H1 (cell line): ENCODE measurements at regions not wholly inside any gene's neighbourhood (a gene's known extent, or its start where the extent isn't known, plus 50 kb on each side); places are given as distances from the start of the nearest gene placed in this dataset.

Source experiments
- EZH2 ChIP-seq: fragments of 200-600 bp; sonication (generic); IDR thresholded peaks from 2 replicates; pipeline ENCODE4 v1.7.1; 2012; ENCODE audit warnings: low read depth, mild to moderate bottlenecking, moderate library complexity, low read length, inconsistent platforms; ENCODE audit not compliant: severe bottlenecking
- KDM1A ChIP-seq: fragments of 200-600, 300-600 bp; sonication (generic); IDR thresholded peaks from 2 replicates; pipeline ENCODE4 v1.7.1; 2016; ENCODE audit warnings: mild to moderate bottlenecking, low read length, borderline replicate concordance
- NRF1 ChIP-seq: IDR thresholded peaks from 2 replicates; pipeline ENCODE4 v1.6.1; 2011; ENCODE audit warnings: mild to moderate bottlenecking, low read depth, low read length, improper control_type of control experiment
- SP2 ChIP-seq: IDR thresholded peaks from 2 replicates; pipeline ENCODE4 v1.6.1; 2012; ENCODE audit warnings: mild to moderate bottlenecking, low read length, inconsistent platforms
- USF2 ChIP-seq: IDR thresholded peaks from 2 replicates; pipeline ENCODE4 v1.6.1; 2011; ENCODE audit warnings: low read length, improper control_type of control experiment
- ZNF274 ChIP-seq: IDR thresholded peaks from 2 replicates; pipeline ENCODE4 v1.7.0; 2012; ENCODE audit warnings: low read length, borderline replicate concordance; ENCODE audit errors: extremely low read depth
- TF ChIP-seq, protein P1 (sequence below), 3 experiments: IDR thresholded peaks; 1 replicate in 2 of 3; 2 replicates in 1 of 3; pipeline versions ENCODE4 v1.5.1 to v1.6.1; 2011; ENCODE audit warnings: low read length in 3 of 3, mild to moderate bottlenecking in 3 of 3, inconsistent platforms in 2 of 3, low read depth in 1 of 3, moderate library complexity in 1 of 3; ENCODE audit not compliant: insufficient read depth in 1 of 3; ENCODE audit errors: control extremely low read depth in 1 of 3

- TF ChIP-seq KDM1A (no peak), EZH2 (no peak), NRF1 (no peak), USF2 (no peak), ZNF274 (no peak), SP2 (no peak)
- TF ChIP-seq, protein P1, sequence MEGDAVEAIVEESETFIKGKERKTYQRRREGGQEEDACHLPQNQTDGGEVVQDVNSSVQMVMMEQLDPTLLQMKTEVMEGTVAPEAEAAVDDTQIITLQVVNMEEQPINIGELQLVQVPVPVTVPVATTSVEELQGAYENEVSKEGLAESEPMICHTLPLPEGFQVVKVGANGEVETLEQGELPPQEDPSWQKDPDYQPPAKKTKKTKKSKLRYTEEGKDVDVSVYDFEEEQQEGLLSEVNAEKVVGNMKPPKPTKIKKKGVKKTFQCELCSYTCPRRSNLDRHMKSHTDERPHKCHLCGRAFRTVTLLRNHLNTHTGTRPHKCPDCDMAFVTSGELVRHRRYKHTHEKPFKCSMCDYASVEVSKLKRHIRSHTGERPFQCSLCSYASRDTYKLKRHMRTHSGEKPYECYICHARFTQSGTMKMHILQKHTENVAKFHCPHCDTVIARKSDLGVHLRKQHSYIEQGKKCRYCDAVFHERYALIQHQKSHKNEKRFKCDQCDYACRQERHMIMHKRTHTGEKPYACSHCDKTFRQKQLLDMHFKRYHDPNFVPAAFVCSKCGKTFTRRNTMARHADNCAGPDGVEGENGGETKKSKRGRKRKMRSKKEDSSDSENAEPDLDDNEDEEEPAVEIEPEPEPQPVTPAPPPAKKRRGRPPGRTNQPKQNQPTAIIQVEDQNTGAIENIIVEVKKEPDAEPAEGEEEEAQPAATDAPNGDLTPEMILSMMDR (IDR thresholded peaks at IDR 0.05; ENCODE audit: control extremely low read depth in 1 of 3, insufficient read depth in 1 of 3, low read depth in 1 of 3, low read length in 3 of 3), result no peak
Observed at GRCh38 chr18:70513502-70514171, 224.8 kb downstream of the SOCS6 start.
